ENCODE measurements at regions not wholly inside any gene's neighbourhood (a gene's known extent, or its start where the extent isn't known, plus 50 kb on each side); places are given as distances from the start of the nearest gene placed in this dataset.

DNA sequence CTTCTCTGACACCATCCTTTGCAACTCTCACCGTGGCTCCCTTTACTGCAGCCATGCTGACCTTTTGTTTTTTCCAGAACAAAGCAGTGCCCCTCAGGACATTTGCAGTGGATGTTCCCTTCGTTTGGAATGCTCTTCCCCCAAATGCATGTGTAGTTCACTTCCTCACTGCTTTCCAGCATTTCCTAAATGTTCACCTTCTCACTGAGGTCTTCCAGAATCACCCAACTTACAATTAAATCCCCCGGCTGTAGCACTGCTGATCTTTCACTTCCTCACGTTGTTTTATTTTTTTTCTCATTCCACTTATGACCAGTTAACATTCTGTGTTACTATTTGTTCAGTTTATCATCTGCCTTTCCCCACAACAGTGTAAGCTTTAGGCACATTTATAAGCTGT is 73.1 kb downstream of the GASK1B start:
- H3K4me1 ChIP-seq (ENCODE audit: control insufficient read depth, insufficient read depth, low read length) = no peaks in the 10 kb centered on the region
- H3K36me3 ChIP-seq (ENCODE audit: control insufficient read depth in 2 of 2, insufficient read depth in 1 of 2, low read length in 2 of 2) = no peaks in the 10 kb centered on the region
- TF ChIP-seq, protein P1, sequence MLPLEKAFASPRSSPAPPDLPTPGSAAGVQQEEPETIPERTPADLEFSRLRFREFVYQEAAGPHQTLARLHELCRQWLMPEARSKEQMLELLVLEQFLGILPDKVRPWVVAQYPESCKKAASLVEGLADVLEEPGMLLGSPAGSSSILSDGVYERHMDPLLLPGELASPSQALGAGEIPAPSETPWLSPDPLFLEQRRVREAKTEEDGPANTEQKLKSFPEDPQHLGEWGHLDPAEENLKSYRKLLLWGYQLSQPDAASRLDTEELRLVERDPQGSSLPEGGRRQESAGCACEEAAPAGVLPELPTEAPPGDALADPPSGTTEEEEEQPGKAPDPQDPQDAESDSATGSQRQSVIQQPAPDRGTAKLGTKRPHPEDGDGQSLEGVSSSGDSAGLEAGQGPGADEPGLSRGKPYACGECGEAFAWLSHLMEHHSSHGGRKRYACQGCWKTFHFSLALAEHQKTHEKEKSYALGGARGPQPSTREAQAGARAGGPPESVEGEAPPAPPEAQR (tag by site-specific recombination; IDR thresholded peaks at IDR 0.05) = no peak
- no peak for TF ChIP-seq TRIM28 (IDR thresholded peaks at IDR 0.05; ENCODE audit: borderline replicate concordance, low read length)
- TF ChIP-seq SP3 (tag by site-specific recombination; IDR thresholded peaks at IDR 0.05) = no peak
- TF ChIP-seq ZNF623 (tag by site-specific recombination; IDR thresholded peaks at IDR 0.05) = no peak
- TF ChIP-seq KLF9 (tag by site-specific recombination; IDR thresholded peaks at IDR 0.05; ENCODE audit: low read depth) = no peak
- TF ChIP-seq ZNF596 (tag by site-specific recombination; IDR thresholded peaks at IDR 0.05) = no peak
- TF ChIP-seq, protein P2, sequence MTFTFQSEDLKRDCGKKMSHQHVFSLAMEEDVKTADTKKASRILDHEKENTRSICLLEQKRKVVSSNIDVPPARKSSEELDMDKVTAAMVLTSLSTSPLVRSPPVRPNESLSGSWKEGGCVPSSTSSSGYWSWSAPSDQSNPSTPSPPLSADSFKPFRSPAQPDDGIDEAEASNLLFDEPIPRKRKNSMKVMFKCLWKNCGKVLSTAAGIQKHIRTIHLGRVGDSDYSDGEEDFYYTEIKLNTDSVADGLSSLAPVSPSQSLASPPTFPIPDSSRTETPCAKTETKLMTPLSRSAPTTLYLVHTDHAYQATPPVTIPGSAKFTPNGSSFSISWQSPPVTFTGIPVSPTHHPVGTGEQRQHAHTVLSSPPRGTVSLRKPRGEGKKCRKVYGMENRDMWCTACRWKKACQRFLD (tag by site-specific recombination; IDR thresholded peaks at IDR 0.05) = no peak
- no peak for TF ChIP-seq ZNF76 (tag by site-specific recombination; IDR thresholded peaks at IDR 0.05; ENCODE audit: borderline replicate concordance, low read depth)
- TF ChIP-seq ZBTB49 (tag by site-specific recombination; IDR thresholded peaks at IDR 0.05; ENCODE audit: low read depth) = no peak
- TF ChIP-seq ZNF521 (tag by site-specific recombination; IDR thresholded peaks at IDR 0.05) = no peak
- no peak for TF ChIP-seq OSR2 (tag by site-specific recombination; IDR thresholded peaks at IDR 0.05)
- H3K4me3 ChIP-seq (ENCODE audit: low read depth, low read length) = no peak overlapping the region
- ChIA-PET POLR2A (no interaction called here), CTCF (no interaction called here)
- no peak overlapping the region for H3K27ac ChIP-seq (ENCODE audit: extremely low read depth, low read depth, low read length)
- H3K9me3 ChIP-seq (ENCODE audit: control insufficient read depth, insufficient read depth, low read depth, low read length) = no peaks in the 10 kb centered on the region

GRCh38 chr4:158098802-158099201 is 74.0 kb downstream of the GASK1B start:
- POLR2A ChIA-PET = no interaction called here
- Histone ChIP-seq H3K4me1 (ENCODE audit: control insufficient read depth, insufficient read depth, low read length) (no peaks in the 10 kb centered on the region), H3K27ac (ENCODE audit: extremely low read depth, low read depth, low read length) (no peak overlapping the region), H3K9me3 (ENCODE audit: control insufficient read depth, insufficient read depth, low read depth, low read length) (no peaks in the 10 kb centered on the region), H3K36me3 (ENCODE audit: control insufficient read depth in 2 of 2, insufficient read depth in 1 of 2, low read length in 2 of 2) (no peaks in the 10 kb centered on the region), H3K4me3 (ENCODE audit: low read depth, low read length) (no peak overlapping the region)
- CTCF ChIA-PET = no interaction called here
- TF ChIP-seq ZNF292 (tag by site-specific recombination; IDR thresholded peaks at IDR 0.05; ENCODE audit: borderline replicate concordance, low read depth) (no peak), ZNF169 (tag by site-specific recombination; IDR thresholded peaks at IDR 0.05) (no peak), ZNF202 (tag by site-specific recombination; IDR thresholded peaks at IDR 0.05; ENCODE audit: borderline replicate concordance) (no peak), ZNF239 (tag by site-specific recombination; IDR thresholded peaks at IDR 0.05) (no peak), ZNF624 (tag by site-specific recombination; IDR thresholded peaks at IDR 0.05) (no peak), KLF16 (tag by site-specific recombination; IDR thresholded peaks at IDR 0.05) (no peak), EGR2 (tag by site-specific recombination; IDR thresholded peaks at IDR 0.05; ENCODE audit: low read depth) (no peak), ZNF10 (tag by site-specific recombination; IDR thresholded peaks at IDR 0.05) (no peak), ZNF114 (tag by site-specific recombination; IDR thresholded peaks at IDR 0.05) (no peak), ZEB2 (tag by site-specific recombination; IDR thresholded peaks at IDR 0.05) (no peak)
- TF ChIP-seq, protein P3, sequence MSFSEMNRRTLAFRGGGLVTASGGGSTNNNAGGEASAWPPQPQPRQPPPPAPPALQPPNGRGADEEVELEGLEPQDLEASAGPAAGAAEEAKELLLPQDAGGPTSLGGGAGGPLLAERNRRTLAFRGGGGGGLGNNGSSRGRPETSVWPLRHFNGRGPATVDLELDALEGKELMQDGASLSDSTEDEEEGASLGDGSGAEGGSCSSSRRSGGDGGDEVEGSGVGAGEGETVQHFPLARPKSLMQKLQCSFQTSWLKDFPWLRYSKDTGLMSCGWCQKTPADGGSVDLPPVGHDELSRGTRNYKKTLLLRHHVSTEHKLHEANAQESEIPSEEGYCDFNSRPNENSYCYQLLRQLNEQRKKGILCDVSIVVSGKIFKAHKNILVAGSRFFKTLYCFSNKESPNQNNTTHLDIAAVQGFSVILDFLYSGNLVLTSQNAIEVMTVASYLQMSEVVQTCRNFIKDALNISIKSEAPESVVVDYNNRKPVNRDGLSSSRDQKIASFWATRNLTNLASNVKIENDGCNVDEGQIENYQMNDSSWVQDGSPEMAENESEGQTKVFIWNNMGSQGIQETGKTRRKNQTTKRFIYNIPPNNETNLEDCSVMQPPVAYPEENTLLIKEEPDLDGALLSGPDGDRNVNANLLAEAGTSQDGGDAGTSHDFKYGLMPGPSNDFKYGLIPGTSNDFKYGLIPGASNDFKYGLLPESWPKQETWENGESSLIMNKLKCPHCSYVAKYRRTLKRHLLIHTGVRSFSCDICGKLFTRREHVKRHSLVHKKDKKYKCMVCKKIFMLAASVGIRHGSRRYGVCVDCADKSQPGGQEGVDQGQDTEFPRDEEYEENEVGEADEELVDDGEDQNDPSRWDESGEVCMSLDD (tag by site-specific recombination; IDR thresholded peaks at IDR 0.05) = no peak
